ENCODE measurements at regions not wholly inside any gene's neighbourhood (a gene's known extent, or its start where the extent isn't known, plus 50 kb on each side); places are given as distances from the start of the nearest gene placed in this dataset.

DNA sequence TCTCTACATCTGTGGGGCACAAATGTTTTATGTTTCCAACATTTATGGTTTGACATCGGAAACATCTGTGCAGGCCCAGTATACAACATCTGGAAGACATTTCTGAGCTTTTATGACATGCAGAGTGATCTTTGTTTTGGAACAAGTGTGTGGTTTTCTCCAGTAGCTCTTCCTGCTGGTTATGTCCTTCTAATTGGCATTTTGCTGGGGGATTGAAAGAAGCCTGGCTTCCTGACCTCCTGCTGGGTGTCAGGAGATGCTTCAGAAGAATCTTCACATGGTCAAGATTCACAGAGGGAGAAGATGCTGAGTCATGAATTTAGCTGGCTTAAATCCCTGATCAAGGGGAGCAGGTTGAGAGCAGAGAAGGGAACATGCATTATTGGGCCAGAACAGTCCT, 279.5 kb upstream of the MYOCD start:
- DNase-seq (ENCODE audit: low spot score) = no peak

DNA sequence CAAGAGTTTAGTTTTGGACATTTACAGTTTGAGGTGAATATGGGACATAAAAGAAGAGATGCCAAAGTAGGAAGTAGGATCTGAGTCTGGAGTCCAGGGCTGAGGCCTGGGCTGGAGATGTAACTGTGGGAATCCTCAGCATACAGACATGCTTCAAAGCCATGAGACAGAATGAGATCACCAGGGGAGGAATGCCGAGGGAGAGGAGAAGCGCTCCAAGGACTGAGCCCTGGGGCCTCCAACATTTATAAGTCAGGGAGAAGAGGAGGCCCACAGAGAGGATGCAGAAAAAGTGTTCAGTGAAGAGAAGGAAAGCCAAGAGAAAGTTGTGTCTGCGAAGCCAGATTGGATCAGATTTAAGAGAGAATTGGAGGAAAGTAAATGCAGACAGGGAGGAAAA, 277.5 kb upstream of the MYOCD start:
- no peak for DNase-seq (ENCODE audit: low spot score)

DNA sequence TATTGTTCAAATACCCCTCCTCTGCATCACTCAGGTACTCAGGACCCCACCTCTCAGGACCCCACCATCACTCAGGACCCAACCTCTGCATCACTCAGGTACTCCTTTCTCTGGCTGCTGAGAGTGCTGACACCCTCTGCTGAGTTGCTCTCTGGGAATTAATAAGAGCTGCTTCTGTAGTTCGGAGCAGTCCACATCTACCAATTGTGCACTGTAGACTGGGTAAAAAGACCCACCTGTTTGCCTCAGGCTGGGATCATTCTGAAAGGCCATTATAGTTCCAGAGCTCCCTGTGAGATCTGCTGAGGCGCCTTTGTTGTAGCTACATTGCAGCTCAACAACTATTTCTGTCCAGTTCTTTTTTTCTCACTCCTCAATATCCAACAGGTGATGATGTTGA, 276.3 kb upstream of the MYOCD start:
- DNase-seq (ENCODE audit: low spot score) = no peak

DNA sequence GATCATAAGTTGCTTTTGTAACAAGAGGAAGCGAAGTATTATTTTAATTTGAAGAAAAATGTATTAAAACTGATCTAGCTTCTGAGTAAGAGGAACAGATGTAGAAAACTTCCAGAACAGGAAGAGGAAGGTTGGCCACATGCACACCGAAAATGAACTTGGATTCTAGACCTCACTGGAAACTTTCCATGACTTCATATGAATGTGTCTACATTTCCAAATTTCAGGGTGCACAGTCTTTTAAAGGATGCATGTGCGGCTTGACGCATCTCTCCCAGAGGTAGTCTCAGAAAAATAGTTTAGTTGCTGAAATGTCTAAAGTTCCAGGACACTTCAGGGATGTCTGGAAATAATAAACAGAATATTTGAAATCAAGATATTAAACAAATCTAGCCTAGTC, 275.1 kb upstream of the MYOCD start:
- DNase-seq (ENCODE audit: low spot score) = no peak

DNA sequence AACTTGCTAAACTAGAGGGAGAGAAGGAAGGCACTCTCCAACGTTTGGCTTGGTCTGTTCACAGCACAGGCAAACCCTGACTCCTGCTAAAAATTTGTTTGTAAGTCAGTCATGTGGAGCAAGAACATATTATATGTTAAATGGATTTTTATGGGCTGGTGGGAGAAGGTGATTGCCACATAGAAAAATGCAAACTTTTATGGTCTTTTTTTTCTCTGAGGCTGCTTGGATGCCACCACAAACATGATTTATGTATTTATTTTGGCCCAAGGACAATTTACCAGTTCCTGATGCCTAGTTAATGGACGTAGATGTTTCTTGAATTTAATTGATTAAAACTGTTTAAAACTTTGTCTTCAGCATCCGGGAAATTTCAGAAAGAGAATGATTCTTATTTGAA, 274.2 kb upstream of the MYOCD start:
- no peak for DNase-seq (ENCODE audit: low spot score)

DNA sequence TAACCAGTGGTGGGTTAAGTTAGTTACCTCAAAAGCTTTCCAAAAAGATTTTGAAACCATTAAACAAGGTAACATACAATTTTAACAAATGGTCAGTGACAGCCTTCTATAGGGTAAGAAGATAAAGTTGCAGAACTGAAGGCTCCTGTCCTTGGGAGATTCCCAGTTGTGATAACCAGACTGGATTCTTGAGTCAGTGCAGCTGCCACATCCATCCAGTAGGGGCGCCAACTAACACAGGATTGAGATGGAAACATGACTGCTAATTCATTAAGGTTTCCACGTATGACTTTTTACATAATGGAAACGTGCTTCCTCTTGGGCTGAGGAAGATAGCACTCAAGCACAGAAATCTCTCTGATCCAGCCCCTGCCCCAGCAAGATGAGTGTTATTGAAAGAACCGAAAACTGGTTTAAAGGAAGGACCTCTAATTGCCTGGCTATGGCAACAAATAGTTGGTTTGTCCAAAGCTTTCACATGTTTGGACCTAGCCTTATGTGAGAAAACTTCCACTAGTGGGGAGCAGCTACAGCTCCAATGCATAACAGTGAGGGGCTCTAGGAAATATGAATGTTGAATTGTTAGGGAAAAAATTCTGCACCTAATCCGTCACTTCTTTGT, 269.8 kb upstream of the MYOCD start:
- DNase-seq (ENCODE audit: low spot score) = peak; percentile 7

DNA sequence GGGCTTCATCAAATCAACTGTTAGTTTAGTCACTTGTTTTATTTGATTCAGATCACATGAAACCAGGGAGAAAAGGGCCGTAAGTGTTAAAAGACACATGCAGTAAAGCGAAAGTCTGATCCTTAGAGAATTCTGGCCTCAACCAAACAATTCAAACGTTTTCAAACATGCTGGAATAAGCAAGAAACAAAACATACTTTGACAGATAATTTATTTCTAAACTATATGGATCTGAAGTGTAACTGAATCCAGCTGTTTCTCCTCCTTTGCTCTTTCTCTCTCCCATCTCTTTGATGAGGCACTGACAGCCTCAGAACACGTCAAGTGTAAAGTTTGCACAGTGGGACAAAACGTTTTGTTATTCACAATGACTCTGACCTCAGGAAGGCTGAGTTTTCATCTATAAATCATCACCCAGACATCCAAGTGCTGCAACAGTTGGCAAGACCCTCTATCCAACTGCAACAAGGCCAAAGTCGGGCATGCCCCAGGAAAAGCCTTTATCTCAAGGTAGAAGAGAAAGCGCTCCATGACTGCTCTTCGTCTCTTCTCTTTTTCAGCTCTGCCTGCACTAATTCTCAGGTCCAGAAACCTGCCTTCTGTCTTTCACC, 267.1 kb upstream of the MYOCD start:
- DNase-seq (ENCODE audit: low spot score) = no peak

DNA sequence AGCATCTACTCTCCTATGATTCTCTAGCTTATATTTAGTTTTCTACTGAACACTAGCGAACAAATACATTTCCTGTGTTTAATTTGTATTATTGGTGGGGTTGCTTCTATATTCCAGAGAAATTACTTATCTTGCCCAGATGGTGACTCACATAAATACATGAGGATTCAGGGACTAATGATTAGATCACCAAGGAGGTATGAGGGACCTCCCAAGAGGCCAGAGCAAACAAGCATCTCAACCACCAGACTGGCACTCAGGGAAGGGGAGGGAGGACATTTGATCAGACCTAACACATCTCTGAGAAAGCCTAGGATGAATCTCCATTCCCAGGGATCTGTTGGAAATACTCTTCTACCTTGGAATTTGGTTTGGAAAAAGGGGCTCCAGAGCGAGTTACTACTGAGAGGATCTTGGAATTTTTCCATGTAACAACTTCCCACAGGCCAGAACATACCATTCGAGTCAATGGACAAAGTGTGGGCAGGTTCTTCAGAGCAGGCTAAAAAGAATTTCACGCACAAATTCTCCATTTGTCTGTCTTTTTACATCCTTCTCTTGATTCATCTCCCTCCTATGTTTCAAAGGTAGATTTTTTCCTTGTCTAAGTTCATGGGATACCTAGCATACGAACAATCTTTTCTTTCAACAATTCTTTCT, 262.6 kb upstream of the MYOCD start:
- DNase-seq (ENCODE audit: low spot score) = peak; percentile 5

DNA sequence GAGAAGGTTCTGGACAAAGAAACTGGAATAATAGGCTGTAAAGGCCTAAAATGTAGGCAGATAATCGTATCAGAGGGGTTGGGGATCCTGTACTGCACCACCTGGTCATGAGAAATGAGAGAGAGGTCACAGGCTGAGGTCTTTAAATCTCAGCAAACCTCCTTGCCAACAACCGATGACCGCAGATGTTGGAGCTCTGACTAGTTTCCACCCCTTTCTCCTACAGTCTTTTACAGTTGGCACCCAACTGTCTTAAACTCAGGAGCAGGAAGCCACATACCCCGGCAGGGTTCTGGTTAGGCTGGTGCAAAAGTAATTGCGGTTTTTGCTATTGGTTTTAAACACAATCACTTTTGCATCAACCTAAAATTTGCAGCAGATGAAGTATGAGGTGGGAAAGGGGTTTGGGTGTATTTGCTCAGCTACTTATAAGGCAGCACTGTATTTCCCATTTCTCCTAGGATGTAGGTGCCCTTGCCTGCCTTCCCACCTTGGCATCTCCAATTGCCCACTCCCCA, 261.8 kb upstream of the MYOCD start:
- no peak for DNase-seq (ENCODE audit: low spot score)

DNA sequence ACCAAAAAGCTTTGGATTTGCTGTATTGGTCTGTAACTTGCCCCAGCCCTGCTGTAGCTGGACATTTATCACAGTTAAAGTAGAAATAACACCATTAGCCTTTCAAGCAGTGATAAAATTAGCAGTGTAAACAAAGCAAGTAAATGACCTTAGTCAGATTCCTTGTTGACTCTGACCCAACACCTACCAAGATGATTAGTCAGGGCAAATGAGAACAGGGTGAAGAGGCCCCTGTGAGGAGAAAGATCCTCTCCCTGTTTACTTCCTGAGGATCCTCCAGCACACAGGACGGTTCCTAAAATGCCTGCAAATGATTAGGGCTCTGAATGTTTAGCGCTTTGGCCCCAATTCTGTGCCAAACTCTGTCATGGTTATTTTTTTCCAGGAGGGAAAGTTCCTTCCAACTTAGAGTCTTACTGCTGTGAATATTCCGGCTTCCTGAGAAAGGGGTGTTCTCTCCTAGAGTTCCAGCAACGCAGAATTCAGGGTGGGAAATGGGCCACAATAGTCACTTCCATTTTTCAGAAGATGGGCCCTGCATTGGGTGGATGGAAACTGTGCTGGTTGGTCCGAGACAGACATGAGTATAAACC, 259.0 kb upstream of the MYOCD start:
- no peak for DNase-seq (ENCODE audit: low spot score)

DNA sequence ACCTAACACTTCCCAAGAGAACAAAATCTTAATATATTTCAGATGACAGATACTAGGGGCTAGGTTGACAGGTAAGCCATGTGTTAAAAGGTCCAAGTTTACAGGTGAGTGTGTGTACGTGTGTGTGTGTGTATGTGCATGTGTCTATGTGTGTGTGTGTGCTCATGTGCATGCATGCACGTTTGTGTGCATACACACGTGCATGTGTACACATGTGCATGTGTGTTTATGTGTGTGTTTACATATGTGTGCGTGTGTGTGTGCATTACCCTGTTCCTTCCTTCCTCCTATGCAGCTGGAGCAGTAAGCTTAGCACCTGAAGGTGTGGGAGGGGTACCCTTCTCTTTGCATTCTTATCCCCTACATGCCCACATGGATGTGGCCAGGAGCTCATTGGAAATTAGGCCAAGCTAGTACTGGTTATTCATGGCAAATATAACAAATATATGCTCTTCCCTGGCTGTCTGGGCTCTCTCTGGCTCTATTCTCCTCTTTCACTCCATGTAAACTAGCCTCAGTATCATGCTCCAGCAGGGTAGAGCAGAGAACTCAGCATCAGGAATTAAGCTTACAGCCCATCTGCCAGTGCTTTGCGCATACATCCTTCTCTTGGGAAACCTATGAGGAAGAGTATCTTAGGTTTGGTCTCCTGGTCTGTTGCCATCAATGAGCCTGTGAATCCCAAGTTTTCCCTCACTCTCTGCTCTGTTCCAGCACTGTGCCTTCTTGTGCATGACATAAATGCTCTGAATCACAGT, 258.0 kb upstream of the MYOCD start:
- no peak for DNase-seq (ENCODE audit: low spot score)

DNA sequence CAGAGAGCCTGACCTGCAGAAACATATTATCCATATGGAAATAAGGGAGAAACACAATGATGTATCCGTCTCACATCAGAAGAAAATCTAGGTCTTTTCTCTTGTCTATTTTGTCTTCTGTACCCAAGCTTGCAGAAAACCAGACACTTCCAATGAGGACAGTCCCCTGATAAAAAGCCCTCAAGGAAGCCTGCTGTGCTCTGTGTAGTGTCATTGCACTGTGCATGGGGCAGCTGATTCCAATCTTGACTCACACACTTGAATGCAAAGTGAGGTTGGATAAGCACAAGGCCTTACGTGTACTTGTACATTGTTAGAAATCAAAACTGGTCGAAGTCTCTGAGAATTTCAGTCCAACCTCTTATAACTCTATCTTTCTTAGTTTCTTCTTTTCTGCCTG, 256.6 kb upstream of the MYOCD start:
- DNase-seq (ENCODE audit: low spot score) = no peak

DNA sequence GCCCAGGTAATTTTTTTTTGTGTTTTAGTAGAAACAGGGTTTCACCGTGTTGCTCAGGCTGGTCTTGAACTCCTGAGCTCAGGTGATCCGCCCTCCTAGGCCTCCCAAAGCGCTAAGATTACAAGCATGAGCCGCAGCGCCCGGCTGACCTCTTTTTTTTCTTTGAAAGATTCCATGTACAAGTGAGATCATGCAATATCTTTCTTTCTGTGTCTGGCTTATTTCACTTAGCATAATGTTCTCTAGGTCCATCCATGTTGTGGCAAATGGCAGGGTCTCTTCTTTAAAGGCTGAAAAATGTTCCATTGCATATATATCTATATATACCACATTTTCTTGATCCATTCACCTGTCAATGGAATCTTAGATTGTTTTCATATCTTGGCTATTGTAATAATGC, 255.0 kb upstream of the MYOCD start:
- no peak for DNase-seq (ENCODE audit: low spot score)

DNA sequence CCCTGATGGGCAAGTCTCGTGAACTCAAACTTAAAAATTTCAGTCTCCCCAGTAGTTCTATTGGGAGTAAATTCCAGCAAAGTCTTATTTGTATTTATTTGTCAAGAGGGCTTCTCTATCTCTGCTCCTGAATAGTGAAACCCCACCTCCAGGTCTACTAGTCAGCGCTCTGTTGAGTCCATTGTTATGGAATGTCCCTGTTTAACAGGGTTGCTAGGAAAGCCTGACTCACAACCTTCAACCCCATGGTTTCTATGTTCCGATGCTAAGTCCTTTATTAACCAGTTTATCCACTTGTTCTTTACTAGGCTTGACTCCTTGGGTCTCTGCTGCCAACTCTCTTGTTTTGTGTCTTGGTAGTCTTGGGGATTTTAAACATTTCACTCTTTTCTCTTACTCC, 250.7 kb upstream of the MYOCD start:
- DNase-seq (ENCODE audit: low spot score) = no peak

DNA sequence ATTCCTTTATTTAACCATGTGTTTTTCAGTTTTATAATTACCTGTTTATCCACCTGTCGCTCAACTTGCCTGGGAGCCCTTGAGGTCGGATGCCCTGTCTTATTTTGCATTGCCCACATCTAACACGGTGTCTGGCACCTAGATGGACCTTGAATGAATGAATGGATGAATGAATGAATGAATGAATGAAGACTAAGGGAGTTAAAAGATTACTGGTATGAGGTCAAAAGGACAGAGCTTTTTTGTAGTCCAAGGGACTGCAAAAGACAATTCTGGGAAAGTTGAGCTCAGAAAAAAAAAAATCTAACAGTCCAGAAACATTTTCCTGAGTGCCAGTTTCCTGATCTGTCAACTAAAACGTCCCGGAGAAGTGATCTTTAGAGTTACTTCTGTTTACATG, 244.6 kb upstream of the MYOCD start:
- DNase-seq (ENCODE audit: low spot score) = no peak

DNA sequence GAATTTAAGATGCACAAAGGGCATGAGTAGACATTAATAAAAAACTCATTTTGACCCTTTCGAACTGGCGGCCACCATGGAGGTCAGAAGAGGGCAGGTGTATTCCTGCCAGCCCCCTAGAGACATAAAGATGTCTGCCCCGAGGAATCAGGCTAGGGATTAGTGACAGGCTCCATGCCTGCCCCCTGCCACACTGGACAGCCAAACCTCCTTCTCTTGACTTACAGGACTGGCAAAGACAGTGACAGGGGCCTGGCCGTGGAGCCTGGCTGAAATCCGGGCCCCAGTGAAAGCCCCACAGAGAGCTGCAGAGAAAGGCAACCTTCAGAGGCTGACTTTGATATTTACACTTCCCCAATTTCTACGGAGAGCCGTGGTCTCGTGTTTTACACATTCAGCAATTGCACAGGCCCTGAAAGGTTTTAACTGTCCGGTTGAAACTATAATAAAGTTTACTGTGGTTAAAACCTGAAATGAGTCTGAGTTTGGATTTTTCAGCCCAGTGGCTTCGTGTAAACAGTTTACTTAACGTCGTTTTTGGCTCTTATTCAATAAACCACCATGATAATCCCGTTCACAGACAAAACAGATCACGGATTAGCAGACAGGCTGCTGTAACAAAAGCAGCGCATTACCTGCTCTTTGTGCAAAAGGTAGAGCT, 243.9 kb upstream of the MYOCD start:
- no peak for DNase-seq (ENCODE audit: low spot score)

DNA sequence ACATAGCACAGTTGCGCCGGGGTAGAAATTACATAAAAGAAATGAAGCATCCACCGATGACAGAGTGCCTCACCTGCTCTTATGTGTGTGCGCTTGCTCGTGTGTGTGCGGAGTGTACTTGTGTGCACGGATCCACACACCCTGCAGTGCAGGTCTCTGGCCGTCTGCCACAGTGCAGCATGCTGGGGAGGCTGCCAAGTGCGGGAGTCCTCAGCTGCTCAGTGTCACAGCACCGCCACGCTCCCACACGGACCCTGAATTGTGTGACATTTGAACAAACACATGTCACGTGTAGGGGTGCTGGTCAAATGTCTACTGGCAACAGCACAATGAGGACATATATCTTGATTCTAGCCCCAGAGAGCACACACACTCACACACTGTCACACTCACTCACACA, 243.0 kb upstream of the MYOCD start:
- DNase-seq (ENCODE audit: low spot score) = no peak

DNA sequence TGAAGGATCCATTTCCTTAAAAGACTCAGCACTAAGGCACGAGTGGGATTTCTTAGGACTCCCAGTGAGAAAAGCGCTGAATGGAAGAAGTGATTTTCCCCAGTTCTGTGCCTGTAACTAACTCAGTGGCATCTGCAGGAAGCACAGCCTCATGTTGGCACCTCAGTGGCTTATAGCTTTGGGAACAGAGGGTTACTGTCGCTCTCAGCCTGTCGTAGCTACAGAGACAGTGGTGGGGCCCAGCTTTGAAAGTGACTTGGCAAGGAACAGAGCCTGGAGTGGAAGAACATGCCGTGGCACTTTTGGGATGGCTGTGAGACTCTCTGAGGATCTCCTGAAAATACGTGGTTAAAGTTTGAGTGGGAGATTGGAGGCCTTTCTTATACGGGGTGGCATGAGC, 242.4 kb upstream of the MYOCD start:
- no peak for DNase-seq (ENCODE audit: low spot score)

DNA sequence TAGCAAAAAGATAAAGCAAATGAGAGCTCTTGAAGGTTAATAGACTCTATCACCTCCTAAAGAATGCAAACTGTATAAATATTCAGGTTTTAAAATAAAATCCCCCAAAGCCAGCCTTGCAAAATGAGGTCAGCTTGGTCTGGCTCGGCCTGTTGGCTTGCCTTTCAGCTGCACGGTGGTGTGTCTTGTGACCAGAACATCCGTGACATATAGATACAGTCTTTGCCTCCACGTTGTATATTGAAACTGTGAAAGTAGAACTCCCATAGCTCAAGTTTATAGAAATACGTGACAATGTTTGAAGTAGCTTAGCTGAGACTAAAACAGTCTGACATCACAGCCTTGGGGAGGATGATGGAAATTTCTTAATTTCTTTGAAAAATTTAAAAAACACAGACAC, 236.6 kb upstream of the MYOCD start:
- DNase-seq (ENCODE audit: low spot score) = no peak

DNA sequence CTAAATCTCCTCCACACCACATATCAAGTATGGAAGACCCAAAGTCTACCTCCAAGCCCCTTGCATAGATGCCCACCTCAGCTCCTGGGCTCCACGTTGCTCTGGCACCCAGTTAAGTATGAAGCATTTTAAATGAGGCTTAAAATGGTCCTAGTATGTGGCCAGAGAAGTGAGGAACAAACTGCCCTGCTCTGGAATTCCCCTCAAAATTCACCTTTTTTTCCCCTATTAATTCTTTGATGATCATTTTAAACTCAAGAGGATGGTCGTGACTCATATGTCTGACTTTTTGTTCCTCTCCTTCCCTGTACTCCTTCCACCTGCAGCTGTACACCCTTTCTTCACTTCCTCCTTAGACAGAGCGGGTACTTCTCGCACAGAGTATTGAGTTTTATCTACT, 234.5 kb upstream of the MYOCD start:
- DNase-seq (ENCODE audit: low spot score) = no peak

DNA sequence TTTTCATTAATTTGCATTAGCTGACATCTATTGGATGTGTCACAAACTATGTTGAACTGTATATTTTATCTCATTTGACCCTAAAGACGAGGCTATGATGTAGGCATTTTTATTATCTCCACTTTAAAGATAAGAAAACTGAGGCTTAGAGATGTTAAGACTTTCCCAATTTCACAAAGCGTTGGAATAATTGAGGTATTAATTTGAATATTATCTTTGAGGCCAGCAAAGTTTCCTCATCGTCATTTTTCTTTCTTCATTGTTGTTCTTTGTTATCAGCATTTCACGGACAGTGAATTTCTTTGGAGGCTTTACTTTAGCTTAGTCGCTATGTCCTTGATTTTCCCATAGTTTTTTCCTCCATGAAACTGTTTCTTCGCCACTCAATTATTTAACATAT, 227.5 kb upstream of the MYOCD start:
- DNase-seq (ENCODE audit: low spot score) = no peak

All from kidney capillary endothelial cell (primary cell).